Caco-2 (cell line): ENCODE measurements at regions not wholly inside any gene's neighbourhood (a gene's known extent, or its start where the extent isn't known, plus 50 kb on each side); places are given as distances from the start of the nearest gene placed in this dataset.
A peak's percentile ranks its signal among the peaks of the same experiment; 100 is the strongest.

Source experiments
- BruUV-seq: library from RNA; stranded (reverse); fragments of 400-500 nt; replicated peaks from 2 replicates; lab custom pipeline; 2021; lab: Mats Ljungman, UMichigan
- CTCF ChIA-PET: fragments of 300-600 bp; sonication (Branson Sonifier 250); formaldehyde crosslinking; loops from one replicate; lab custom pipeline; 2022; ENCODE audit warnings: antibody characterized with exemption; lab: Charles Lee
- POLR2A ChIA-PET: fragments of 300-600 bp; sonication (Branson Sonifier 250); formaldehyde crosslinking; loops from one replicate; lab custom pipeline; 2022; ENCODE audit warnings: antibody characterized with exemption; lab: Charles Lee
- DNase-seq, 2 experiments: peaks; one replicate each; pipeline versions ENCODE4 v3.0.0 to v3.0.0-alpha.2; 2020 to 2022
- H3K27me3 ChIP-seq: replicated peaks from 2 replicates; pipeline ENCODE4 v1.6.0; 2011; ENCODE audit warnings: low read length; ENCODE audit not compliant: control insufficient read depth, insufficient read depth
- H3K36me3 ChIP-seq: 2 replicates; pipeline ENCODE4 v1.5.1; 2011; ENCODE audit warnings: low read length; ENCODE audit not compliant: control insufficient read depth, insufficient read depth
- H3K4me1 ChIP-seq: fragments of 250-450 bp; sonication (Bioruptor Pico); 2 replicates; pipeline ENCODE4 v1.5.1; 2020; ENCODE audit warnings: mild to moderate bottlenecking
- H3K4me3 ChIP-seq: 2 replicates; pipeline ENCODE4 v1.5.1; 2011; ENCODE audit warnings: low read depth, mild to moderate bottlenecking, control low read depth, low read length
- H3K9me3 ChIP-seq: fragments of 250-450 bp; sonication (Bioruptor Pico); 2 replicates; pipeline ENCODE4 v1.5.1; 2020; ENCODE audit warnings: mild to moderate bottlenecking, moderate library complexity
- H3K27ac Mint-ChIP-seq: one replicate; pipeline ENCODE4 v1.8.0; 2022; ENCODE audit warnings: mixed read lengths; ENCODE audit not compliant: unreplicated experiment
- H3K27me3 Mint-ChIP-seq: one replicate; pipeline ENCODE4 v1.8.0; 2022; ENCODE audit warnings: mixed read lengths; ENCODE audit not compliant: insufficient read depth, unreplicated experiment
- H3K36me3 Mint-ChIP-seq: one replicate; pipeline ENCODE4 v1.8.0; 2022; ENCODE audit warnings: mild to moderate bottlenecking, mixed read lengths; ENCODE audit not compliant: insufficient read depth, unreplicated experiment
- H3K4me1 Mint-ChIP-seq: one replicate; pipeline ENCODE4 v1.8.0; 2022; ENCODE audit warnings: low read depth, mixed read lengths; ENCODE audit not compliant: unreplicated experiment
- H3K4me3 Mint-ChIP-seq: one replicate; pipeline ENCODE4 v1.8.0; 2022; ENCODE audit warnings: mild to moderate bottlenecking, moderate library complexity, mixed read lengths; ENCODE audit not compliant: unreplicated experiment
- H3K9me3 Mint-ChIP-seq: one replicate; pipeline ENCODE4 v1.8.0; 2022; ENCODE audit warnings: mixed read lengths; ENCODE audit not compliant: unreplicated experiment
- CTCF ChIP-seq, 2 experiments: fragments of 200-600 bp in 1 of 2; IDR thresholded peaks; 1 replicate in 1 of 2; 2 replicates in 1 of 2; pipeline versions ENCODE4 v1.5.1 to v1.8.0; 2011 to 2022; ENCODE audit warnings: antibody characterized with exemption in 1 of 2, control low read depth in 1 of 2, inconsistent platforms in 1 of 2, low read depth in 1 of 2, low read length in 1 of 2, mild to moderate bottlenecking in 1 of 2, moderate library complexity in 1 of 2; ENCODE audit not compliant: insufficient read depth in 1 of 2, severe bottlenecking in 1 of 2, unreplicated experiment in 1 of 2
- intact Hi-C: fragments of 100-400 bp; cut with micrococcal nuclease; formaldehyde crosslinking; loops from one replicate; pipeline ENCODE4 v1.10.0; 2022; ENCODE audit not compliant: unreplicated experiment

- Mint-ChIP-seq H3K27me3 (no peaks in the 10 kb centered on the region), H3K4me3 (no peak overlapping the region), H3K4me1 (peaks cover 11% of the 10 kb centered on the region), H3K36me3 (no peaks in the 10 kb centered on the region), H3K9me3 (no peaks in the 10 kb centered on the region), H3K27ac (no peak overlapping the region)
- peaks cover 5% of the 10 kb centered on the region; the same call in 1 of the 2 replicates for H3K4me1 ChIP-seq
- H3K4me3 ChIP-seq: no peak overlapping the region
- DNase-seq: no peak
- H3K36me3 ChIP-seq: no peaks in the 10 kb centered on the region
- intact Hi-C loops: no loop called here
- no peaks in the 10 kb centered on the region for H3K9me3 ChIP-seq
- POLR2A ChIA-PET: no interaction called here
- BruUV-seq: no TSS peak
- H3K27me3 ChIP-seq: no peaks in the 10 kb centered on the region
- TF ChIP-seq CTCF (IDR thresholded peaks at IDR 0.05; ENCODE audit: insufficient read depth in 1 of 2, low read depth in 1 of 2, low read length in 1 of 2, severe bottlenecking in 1 of 2, unreplicated experiment in 1 of 2): no peak
- CTCF ChIA-PET: no interaction called here
Measured at GRCh38 chr21:43354026-43354420, 72.9 kb downstream of the SIK1 start.

GRCh38 chr21:43353282-43354025 lies 73.5 kb downstream of the SIK1 start:
- H3K4me1 Mint-ChIP-seq: peaks cover 11% of the 10 kb centered on the region

More at GRCh38 chr21:43353282-43354025, 73.5 kb downstream of the SIK1 start:
- no peak for TF ChIP-seq CTCF (IDR thresholded peaks at IDR 0.05; ENCODE audit: insufficient read depth in 1 of 2, low read depth in 1 of 2, low read length in 1 of 2, severe bottlenecking in 1 of 2, unreplicated experiment in 1 of 2)
- Mint-ChIP-seq H3K9me3 (no peaks in the 10 kb centered on the region), H3K27me3 (no peaks in the 10 kb centered on the region), H3K4me3 (no peak overlapping the region), H3K27ac (peak overlapping the region; percentile 57), H3K36me3 (no peaks in the 10 kb centered on the region)
- H3K4me3 ChIP-seq: no peak overlapping the region
- no peaks in the 10 kb centered on the region for H3K9me3 ChIP-seq
- no peaks in the 10 kb centered on the region for H3K27me3 ChIP-seq
- intact Hi-C loops: no loop called here
- DNase-seq: no peak
- peaks cover 5% of the 10 kb centered on the region; the same call in 1 of the 2 replicates for H3K4me1 ChIP-seq
- ChIA-PET POLR2A (no interaction called here), CTCF (no interaction called here)
- no peaks in the 10 kb centered on the region for H3K36me3 ChIP-seq
- BruUV-seq: no TSS peak
